ENCODE measurements at regions not wholly inside any gene's neighbourhood (a gene's known extent, or its start where the extent isn't known, plus 50 kb on each side); places are given as distances from the start of the nearest gene placed in this dataset.
A peak's percentile ranks its signal among the peaks of the same experiment; 100 is the strongest.

GRCh38 chr5:90112033-90112692 is 297.4 kb downstream of the CETN3 start:
- DNase-seq (ENCODE audit: low spot score, unreplicated experiment): no peak
- Mint-ChIP-seq H3K4me1 (ENCODE audit: low read depth) (no peaks in the 10 kb centered on the region), H3K36me3 (ENCODE audit: insufficient read depth) (no peaks in the 10 kb centered on the region), H3K27ac (no peak overlapping the region), H3K27me3 (no peaks in the 10 kb centered on the region), H3K4me3 (ENCODE audit: low read depth) (no peak overlapping the region), H3K9me3 (ENCODE audit: low read depth) (peaks cover 3% of the 10 kb centered on the region)
- no peak for TF ChIP-seq CTCF (IDR thresholded peaks at IDR 0.05; ENCODE audit: unreplicated experiment)

GRCh38 chr5:90111364-90112032 is 298.1 kb downstream of the CETN3 start:
- no peak for DNase-seq (ENCODE audit: low spot score, unreplicated experiment)
- Mint-ChIP-seq H3K27ac (no peak overlapping the region), H3K4me3 (ENCODE audit: low read depth) (no peak overlapping the region), H3K9me3 (ENCODE audit: low read depth) (peaks cover 3% of the 10 kb centered on the region), H3K27me3 (no peaks in the 10 kb centered on the region), H3K36me3 (ENCODE audit: insufficient read depth) (no peaks in the 10 kb centered on the region), H3K4me1 (ENCODE audit: low read depth) (no peaks in the 10 kb centered on the region)
- TF ChIP-seq CTCF (IDR thresholded peaks at IDR 0.05; ENCODE audit: unreplicated experiment): no peak

GRCh38 chr5:90109285-90109684 is 300.3 kb downstream of the CETN3 start:
- TF ChIP-seq CTCF (IDR thresholded peaks at IDR 0.05; ENCODE audit: unreplicated experiment): no peak
- Mint-ChIP-seq H3K27ac (no peak overlapping the region), H3K4me1 (ENCODE audit: low read depth) (no peaks in the 10 kb centered on the region), H3K27me3 (no peaks in the 10 kb centered on the region), H3K9me3 (ENCODE audit: low read depth) (peaks cover 16% of the 10 kb centered on the region), H3K4me3 (ENCODE audit: low read depth) (no peak overlapping the region), H3K36me3 (ENCODE audit: insufficient read depth) (peaks cover 2% of the 10 kb centered on the region)
- no peak for DNase-seq (ENCODE audit: low spot score, unreplicated experiment)

GRCh38 chr5:90099099-90099498 is 310.5 kb downstream of the CETN3 start:
- H3K27me3 Mint-ChIP-seq: no peaks in the 10 kb centered on the region
- no peaks in the 10 kb centered on the region for H3K4me1 Mint-ChIP-seq (ENCODE audit: low read depth)
- no peaks in the 10 kb centered on the region for H3K36me3 Mint-ChIP-seq (ENCODE audit: insufficient read depth)
- peaks cover 8% of the 10 kb centered on the region for H3K9me3 Mint-ChIP-seq (ENCODE audit: low read depth)
- DNase-seq (ENCODE audit: low spot score, unreplicated experiment): no peak
- H3K4me3 Mint-ChIP-seq (ENCODE audit: low read depth): no peak overlapping the region
- no peak for TF ChIP-seq CTCF (IDR thresholded peaks at IDR 0.05; ENCODE audit: unreplicated experiment)
- H3K27ac Mint-ChIP-seq: no peak overlapping the region

- Mint-ChIP-seq H3K27ac (peak overlapping the region; percentile 5), H3K4me1 (ENCODE audit: low read depth) (peaks cover 7% of the 10 kb centered on the region), H3K36me3 (ENCODE audit: insufficient read depth) (no peaks in the 10 kb centered on the region), H3K4me3 (ENCODE audit: low read depth) (no peak overlapping the region), H3K27me3 (no peaks in the 10 kb centered on the region), H3K9me3 (ENCODE audit: low read depth) (peaks cover 1% of the 10 kb centered on the region)
- DNase-seq (ENCODE audit: low spot score, unreplicated experiment): no peak
- no peak for TF ChIP-seq CTCF (IDR thresholded peaks at IDR 0.05; ENCODE audit: unreplicated experiment)
Measured at GRCh38 chr5:90097082-90097477, 312.5 kb downstream of the CETN3 start.
